GM12864 (cell line): ENCODE measurements at regions not wholly inside any gene's neighbourhood (a gene's known extent, or its start where the extent isn't known, plus 50 kb on each side); places are given as distances from the start of the nearest gene placed in this dataset.

Source experiments
- DNase-seq: peaks from one replicate; pipeline ENCODE4 v3.0.0-alpha.2; 2011; ENCODE audit warnings: low read depth
- H3K4me3 ChIP-seq: 2 replicates; pipeline ENCODE4 v1.5.1; 2011; ENCODE audit warnings: mild to moderate bottlenecking, low read depth, low read length, control low read depth
- CTCF ChIP-seq: IDR thresholded peaks from 2 replicates; pipeline ENCODE4 v1.5.1; 2011; ENCODE audit warnings: low read depth, mild to moderate bottlenecking, moderate library complexity, low read length, control low read depth, inconsistent platforms; ENCODE audit errors: missing control alignments

DNA sequence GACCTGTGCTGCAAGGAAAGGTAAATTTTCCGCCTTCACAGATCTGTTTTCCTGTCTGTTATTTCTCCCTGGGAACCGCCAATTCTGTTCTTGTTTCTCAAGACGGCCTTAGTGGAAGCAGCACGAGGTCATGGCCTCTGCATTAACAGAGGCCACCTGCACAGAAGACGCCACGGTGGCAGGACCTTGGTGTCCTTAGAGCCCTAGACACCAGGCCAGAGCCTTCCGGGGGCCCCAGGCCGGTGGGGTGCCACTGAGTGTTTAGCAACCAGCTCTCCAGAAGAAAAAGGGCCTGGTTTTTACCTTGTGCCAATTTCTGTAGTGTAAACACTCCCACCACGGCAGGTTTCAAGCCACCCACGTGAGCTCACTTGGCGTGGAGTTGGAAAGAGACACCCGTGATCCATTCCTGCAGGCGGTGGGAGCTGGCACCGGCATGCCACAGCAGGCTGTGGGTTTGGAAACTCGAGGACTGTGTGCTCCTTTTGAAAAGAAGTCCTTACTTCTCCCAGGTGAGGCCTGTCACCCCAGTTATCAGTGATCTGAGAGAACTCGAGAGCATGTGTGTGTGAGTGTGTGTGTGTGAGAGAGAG lies 103.9 kb upstream of the HDAC4 start:
- DNase-seq, result no peak
- TF ChIP-seq CTCF, result no peak
- no peak overlapping the region for H3K4me3 ChIP-seq

DNA sequence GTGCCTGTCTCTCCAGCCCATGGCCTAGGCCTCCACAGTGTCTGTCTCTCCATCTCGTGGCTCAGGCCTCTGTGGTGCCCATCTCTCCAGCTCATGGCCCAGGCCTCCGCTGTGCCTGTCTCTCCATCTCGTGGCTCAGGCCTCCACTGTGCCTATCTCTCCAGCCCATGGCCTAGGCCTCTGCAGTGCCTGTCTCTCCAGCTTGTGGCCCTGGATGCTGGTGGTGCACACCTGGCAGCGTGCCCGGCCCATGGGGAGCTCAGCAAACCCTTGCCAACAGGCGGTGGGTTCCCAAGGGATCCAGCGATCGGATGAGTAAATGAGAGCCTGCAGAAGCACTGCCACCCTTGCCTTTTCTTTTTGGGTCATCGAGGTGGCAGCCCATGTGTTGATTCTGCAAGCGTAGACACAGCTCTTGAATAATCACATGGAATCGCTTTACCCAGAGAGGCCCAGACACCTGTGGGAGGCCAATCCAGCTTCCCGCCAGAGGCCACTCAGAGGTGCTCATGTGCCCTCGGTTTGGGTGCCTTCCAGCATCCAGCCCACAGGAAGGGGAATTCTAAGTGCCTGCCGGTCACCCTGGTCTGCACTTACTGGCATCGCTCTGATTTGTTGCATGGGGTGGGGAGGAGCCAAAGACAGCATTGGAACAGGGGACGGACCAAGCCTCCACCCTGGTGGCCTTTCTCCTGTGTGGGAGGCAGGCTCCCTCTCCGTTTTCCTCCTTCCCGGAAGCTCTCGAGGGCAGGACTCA lies 101.8 kb upstream of the HDAC4 start:
- DNase-seq, result no peak
- H3K4me3 ChIP-seq, result no peak overlapping the region
- TF ChIP-seq CTCF, result no peak

DNA sequence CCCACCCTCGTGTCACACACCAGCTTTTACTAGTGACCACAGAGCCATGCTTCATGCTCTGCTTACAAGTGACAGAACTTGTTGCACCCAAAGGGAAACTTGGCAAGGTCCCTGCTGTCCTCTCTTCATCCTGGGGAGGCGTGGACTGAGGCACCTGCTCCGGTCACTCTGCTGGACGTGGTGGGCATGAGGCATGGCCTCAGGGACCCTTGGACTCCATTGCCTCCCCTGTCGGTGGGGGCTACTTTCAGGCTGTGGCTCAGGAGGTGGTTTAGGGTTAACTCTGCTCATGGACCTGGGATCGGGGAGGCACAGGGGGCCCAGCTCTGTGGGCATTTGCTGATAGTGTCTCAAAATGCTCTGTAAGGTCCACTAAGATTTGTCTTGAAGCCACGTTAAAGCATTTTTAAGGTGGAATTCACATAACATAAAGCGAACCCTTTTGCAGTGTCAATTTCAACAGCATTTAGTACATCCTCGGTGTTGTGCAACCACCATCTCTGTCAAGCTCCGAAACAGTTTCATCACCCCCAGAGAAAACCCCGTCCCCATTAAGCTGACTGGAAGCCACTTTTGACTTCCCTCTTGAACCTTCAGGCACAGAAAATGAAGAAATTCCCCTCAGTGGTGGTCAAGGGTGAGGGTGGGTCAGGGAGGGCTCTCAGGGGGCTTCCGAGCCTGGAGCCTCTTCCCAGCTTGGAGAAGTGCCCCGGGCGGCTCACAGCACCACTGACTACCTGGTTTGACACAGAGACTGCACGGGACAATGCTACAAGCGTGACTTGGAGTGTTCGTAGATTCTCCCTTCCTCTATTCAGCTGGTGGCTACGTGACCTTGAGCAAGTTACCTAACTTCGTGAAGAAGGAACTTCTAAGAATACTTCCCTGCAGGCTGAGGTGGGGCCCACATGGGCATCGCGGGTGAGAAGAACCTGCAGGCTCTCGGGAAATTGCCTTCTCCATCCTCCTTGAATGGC lies 100.0 kb upstream of the HDAC4 start:
- H3K4me3 ChIP-seq, result no peak overlapping the region
- DNase-seq, result no peak
- no peak for TF ChIP-seq CTCF

DNA sequence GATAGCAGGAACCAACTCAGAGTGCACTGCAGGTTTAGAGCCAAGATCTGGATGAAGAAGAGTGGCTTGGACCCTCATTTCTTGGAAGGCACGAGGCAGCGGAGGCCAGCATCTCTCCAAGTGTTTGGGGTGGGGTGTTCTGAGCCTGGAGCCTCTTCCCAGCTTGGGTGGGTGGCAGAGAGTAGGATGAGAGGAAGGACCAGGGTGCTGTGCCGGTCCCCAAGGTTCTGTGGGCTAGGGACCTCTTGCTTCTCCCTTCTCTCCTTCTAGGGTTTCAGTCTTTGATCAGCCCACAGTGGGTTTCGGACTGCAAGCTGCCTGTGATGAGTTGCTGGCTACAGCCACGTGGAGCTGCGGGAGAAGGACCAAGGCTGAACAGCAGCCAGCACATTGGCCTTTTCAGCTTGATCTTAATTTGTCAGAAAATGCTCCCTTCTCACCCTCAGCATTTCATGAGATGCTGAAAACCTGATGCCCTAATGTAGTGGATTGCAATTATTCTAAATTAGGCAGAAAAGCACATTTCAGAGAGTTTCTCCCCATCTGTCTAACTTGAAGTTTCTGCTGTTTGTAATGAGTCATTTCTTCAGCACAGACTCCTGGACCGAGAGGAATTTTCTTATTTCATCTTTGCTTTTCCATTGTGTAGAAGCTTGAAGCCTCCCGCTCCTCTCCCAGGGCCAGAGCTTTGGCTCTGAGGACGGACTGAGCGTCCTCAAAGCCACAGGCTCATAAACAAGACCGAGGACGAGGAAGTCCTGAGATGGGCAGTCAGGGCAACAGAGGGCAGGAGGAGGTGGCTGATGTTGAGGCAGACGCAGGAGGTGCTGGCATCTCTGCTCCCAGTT lies 99.1 kb upstream of the HDAC4 start:
- H3K4me3 ChIP-seq, result no peak overlapping the region
- TF ChIP-seq CTCF, result no peak
- no peak for DNase-seq

GRCh38 chr2:239498981-239499634 lies 98.3 kb upstream of the HDAC4 start:
- no peak for TF ChIP-seq CTCF
- H3K4me3 ChIP-seq, result no peak overlapping the region
- no peak for DNase-seq

DNA sequence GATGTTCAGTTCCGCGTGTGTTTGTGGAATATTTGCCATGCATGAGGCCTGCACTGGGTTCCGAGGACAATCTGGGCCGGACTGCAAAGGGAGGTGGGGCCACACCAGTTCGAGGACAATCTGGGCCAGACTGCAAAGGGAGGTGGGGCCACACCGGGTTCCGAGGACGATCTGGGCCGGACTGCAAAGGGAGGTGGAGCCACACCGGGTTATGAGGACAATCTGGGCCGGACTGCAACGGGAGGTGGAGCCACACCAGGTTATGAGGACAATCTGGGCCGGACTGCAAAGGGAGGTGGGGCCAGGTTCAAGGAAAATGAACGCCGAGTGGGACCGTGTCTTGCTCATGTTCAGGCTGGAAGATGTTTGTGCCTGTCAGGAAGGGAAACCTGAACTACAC lies 97.8 kb upstream of the HDAC4 start:
- H3K4me3 ChIP-seq, result no peak overlapping the region
- DNase-seq, result no peak
- TF ChIP-seq CTCF, result no peak
